Fibroblast of the conjunctiva (primary cell): ENCODE measurements at regions not wholly inside any gene's neighbourhood (a gene's known extent, or its start where the extent isn't known, plus 50 kb on each side); places are given as distances from the start of the nearest gene placed in this dataset.
"Not testable (repeated sequence)": the region's sequence is repeated elsewhere in the genome, so short reads cannot be mapped to it uniquely, and the experiment has no call there.

Source experiments
- DNase-seq: peaks from one replicate; pipeline ENCODE4 v3.0.0-alpha.2; 2010; ENCODE audit warnings: low read depth

- DNase-seq, result no peak
These were observed 101.5 kb downstream of the TENT5C start for GRCh38 chr1:117707371-117707770.

- no peak for DNase-seq
These were observed 102.7 kb downstream of the TENT5C start for GRCh38 chr1:117708323-117709248.

DNA sequence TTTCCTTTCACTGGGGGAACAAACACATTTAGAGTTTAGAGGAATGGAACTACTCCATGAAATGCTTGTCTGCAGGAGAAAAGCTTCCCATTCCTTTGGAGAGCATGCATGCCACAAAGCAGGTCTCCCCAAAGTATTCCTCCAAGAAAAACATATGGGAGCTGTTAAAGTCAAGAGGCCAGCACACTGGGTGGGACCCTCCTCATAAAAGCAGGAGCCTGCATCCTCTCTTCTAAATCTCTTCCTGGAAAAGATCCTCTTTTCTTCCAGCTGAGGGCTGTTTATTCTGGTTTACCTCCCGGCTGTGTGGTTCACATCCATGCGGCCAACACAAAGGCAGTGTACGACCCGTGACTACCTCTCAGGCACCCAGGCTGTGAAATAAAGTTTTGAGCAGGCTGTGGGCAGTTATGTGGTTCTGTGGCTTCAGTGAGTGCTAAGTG lies 103.4 kb downstream of the TENT5C start:
- no peak for DNase-seq

DNA sequence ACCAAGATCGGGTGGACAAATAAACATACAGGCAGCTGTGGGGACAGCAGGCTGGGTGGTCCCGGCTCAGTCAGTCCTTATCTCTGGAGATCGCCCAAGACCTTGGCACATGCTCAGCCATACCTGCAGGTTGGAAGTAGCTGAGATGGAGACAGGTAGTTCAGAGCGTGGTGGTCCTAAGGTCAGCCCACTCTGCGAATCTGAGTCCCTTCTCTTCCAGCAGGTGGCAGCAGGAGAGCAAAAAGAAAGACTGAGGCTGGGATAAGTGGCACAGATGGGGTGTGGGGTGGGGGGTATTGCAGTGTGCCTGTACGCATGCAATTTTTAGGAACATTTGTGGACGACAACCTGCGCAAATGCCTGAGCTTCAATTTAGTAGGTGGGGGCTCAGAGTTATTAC lies 104.9 kb downstream of the TENT5C start:
- no peak for DNase-seq

GRCh38 chr1:117712621-117713020 lies 106.8 kb downstream of the TENT5C start:
- no peak for DNase-seq

- DNase-seq, result no peak
These were observed 108.7 kb downstream of the TENT5C start for GRCh38 chr1:117714546-117714945.

- DNase-seq, result not testable (repeated sequence)
These were observed 110.2 kb downstream of the TENT5C start for GRCh38 chr1:117716030-117716429.

DNA sequence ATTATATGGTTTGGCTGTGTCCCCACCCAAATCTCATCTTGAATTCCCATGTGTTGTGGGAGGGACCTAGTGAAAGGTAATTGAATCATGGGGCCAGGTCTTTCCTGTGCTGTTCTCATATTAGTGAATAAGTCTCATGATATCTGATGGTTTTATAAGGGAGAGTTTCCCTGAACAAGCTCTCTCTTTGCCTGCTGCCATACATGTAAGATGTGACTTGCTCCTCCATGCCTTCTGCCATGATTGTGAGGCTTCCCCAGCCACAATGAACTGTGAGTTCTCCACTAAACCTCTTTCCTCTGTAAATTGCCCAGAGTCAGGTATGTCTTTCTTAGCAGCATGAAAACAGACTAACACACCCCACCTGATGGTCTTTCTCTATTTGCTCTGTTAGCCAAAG lies 112.1 kb downstream of the TENT5C start:
- not testable (repeated sequence) for DNase-seq

DNA sequence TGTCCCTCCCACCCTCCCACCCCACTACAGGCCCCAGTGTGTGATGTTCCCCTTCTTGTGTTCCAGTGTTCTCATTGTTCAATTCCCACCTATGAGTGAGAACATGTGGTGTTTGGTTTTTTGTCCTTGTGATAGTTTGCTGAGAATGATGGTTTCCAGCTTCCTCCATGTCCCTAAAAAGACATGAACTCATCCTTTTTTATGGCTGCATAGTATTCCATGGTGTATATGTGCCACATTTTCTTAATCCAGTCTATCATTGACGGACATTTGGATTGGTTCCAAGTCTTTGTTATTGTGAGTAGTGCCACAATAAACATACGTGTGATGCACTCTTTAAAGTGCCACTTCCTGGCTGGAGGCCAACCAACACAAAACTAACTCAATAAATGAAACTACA lies 112.7 kb downstream of the TENT5C start:
- not testable (repeated sequence) for DNase-seq

DNA sequence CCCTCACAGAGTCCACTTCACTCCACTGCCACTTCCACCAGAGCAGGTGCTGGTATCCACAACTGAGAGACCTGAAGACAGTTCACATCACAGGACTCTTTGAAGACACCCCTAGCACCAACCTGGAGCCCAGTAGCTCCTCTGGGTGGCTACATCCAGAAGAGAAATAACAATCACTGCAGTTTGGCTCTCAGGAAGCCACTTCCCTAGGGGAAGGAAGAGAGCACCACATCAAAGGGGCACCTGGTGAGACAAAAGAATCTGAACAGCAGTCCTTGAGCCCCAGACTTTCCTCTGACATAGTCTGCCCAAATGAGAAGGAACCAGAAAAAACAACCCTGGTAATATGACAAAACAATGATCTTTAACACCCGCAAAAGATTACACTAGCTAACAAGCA lies 113.2 kb downstream of the TENT5C start:
- no peak for DNase-seq

DNA sequence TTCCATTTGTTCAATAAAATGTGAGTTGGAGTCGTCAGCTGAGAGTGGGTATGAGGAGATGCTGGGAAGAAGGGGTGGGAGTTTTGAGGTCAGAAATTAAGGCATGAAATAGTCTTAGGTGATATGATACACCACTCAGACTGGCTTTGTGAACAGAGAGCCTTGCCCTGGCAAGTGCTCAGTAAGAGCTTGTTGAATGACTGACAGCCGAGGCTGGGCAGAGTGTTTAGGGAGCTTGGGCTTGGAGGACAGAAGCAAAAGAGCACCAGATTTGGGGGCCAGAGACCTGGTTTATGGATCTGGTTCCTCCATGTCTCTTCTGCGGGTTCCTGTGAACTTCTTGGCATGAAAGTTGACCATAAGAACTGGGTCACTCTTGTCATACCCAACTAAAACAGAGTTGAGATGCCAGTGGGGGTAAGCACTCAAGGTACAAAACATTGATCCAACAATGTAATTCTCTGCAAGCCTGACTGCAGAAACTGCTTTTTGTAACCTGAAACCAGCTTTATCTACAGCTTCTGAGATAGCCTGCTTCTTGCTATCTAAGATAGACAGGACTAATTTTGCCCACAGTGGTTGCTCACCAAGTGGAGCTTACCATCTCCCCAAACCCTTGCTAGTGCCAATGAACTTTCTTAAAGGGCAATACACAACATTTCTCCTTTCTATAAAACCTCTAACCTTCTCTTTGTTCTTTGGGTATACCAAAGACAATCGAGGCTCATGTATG lies 126.4 kb downstream of the TENT5C start:
- no peak for DNase-seq

DNA sequence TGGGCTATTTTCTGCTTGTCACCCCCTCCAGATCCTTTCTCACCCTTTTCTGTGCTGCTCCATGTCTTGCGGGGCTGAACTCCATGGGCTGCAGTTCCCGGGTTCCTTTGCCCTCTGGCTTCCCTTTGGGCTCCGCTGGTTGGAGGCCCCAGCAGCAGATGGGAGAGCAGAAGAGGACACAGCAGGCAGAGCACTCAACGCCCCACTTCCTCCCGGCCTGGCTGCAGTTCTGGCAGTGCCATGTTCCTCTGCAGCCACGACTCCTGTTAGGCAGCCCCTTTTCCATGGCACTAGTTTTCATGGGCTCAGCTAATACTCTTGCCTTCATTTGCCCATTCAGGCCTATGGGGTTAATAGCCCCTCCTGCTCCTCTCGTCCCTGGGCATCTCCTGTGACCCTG lies 127.1 kb downstream of the TENT5C start:
- no peak for DNase-seq

DNA sequence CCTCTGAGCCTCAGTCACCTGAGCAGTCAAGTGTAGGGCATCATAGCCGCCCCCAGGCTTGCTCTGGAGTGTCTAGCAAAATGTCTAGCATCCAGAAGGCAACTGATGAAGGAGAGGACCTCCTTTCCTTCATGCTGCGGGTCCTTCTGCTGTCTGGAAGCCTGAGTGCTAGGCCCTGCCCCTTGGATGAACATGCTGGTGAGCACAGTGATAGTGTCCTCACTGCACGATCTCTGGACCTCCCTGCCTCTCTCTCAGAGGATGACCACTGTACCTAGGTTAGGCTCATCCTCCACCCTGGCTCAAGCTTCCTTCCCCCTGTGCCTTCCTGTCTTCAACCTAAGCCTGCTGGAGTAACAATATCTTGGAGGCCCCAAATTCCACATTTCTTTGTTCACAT lies 128.6 kb downstream of the TENT5C start:
- no peak for DNase-seq

- no peak for DNase-seq
These were observed 129.5 kb downstream of the TENT5C start for GRCh38 chr1:117735045-117735992.

DNA sequence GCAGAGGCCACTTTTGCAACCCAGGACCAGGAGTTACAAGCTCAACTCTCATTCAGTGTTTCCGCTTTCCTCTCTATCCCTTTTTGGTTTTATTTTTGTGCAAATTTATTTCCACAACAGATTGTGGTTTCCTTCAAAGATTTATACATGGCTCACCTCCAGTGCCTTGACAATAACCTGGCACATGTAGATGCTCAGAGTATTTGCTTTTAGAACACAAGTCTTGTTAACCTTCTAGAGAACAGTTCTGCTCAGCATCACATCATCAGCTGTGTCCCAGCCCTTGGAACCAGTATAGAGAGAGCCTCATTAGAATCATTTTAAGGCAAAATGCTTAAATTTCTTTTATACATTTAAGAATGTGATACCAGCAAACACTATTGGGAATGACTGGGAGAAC lies 133.7 kb downstream of the TENT5C start:
- no peak for DNase-seq

DNA sequence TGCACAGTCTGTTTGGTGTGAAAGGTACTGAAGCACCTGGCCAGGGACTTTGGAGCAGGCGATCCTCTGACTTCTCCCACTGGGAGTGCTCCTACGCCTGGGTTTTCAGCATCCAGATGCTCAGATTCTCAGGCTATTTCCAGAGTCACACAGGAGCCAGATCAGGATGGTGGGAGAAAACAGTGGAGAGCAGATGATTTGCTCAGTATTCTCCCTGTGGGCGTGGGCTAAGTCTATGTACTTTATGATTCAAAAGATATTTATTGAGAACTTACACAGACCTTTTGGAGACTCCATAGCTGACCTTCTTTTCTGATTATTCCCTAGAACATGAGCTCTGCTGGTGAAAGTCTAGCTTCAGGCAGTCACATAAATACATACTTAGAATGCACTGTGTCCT lies 134.6 kb downstream of the TENT5C start:
- DNase-seq, result no peak

DNA sequence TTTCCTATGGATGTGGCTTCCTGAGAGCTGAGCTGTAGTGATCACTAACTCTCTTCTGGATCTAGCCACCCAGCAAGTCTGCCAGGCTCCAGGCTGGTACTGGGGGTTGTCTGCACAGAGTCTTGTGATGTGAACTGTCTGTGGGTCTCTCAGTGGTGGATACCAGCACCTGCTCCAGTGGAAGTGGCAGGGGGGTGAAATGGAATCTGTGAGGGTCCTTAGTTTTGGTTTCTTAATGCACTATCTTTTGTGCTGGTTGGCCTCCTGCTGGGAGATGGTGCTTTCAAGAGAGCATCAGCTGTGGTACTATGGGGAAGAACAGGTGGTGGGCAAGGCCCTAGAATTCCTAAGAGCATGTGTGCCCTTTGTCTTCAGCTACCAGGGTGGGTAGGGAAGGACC lies 140.7 kb downstream of the TENT5C start:
- not testable (repeated sequence) for DNase-seq

DNA sequence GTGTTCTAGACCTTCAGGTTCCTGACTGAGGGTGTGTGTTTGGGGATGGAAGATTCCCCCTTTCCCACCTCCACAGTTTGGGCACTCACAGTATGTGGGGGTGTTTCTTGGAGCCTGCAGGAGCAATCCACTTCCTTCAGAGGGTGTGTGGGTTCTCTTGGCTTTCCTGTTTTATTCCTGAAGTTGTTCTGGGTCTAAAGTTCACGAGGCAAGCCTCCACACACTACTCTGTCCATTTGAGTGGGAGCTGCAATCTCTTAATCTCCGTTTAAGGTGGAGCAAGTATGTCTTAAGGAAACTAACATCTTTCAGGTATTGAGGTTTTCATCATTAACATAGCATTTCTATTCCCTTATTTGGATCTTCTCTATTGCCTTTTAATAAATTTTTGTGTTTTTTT lies 141.8 kb downstream of the TENT5C start:
- DNase-seq, result no peak

DNA sequence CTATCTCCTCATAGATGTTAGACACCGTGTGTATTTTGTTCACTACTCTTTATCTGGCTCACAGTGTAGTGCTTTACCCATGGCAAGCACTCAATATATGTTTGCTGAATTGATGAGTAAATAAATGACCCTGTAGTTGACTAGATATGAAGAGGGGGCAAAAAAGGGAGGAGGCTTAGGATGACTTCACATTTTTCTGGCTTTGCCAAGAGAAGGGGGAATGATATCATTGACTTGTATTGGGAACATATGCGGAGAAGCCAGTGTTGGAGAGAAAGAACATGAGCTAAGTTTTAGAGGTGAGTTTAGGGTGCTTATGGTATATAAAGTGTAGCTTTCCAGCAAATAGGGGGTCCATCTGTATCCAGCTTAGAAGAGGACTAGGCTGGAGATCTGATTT lies 145.5 kb downstream of the TENT5C start:
- no peak for DNase-seq

- no peak for DNase-seq
These were observed 146.8 kb downstream of the TENT5C start for GRCh38 chr1:117752661-117753060.

GRCh38 chr1:117753232-117753631 lies 147.4 kb downstream of the TENT5C start:
- no peak for DNase-seq

DNA sequence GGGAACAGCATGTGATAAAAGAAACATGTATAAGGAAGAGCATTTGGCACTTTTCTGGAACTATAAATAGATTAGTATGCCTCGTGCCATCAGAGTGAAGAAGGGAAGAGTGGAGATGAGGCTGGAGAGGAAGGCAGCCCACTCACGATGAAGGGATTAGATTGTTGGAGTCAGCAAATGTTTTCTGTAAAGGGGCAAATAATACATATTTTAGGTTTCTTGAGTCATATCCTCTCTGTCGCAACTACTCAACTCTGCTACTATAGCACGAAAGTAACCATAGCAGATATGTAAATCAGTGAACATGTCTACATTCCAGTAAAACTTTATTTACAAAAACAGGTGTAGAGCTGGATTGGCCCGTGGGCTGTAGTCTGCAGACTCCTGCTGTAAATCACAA lies 147.8 kb downstream of the TENT5C start:
- DNase-seq, result no peak
